ENCODE measurements at regions not wholly inside any gene's neighbourhood (a gene's known extent, or its start where the extent isn't known, plus 50 kb on each side); places are given as distances from the start of the nearest gene placed in this dataset.

DNA sequence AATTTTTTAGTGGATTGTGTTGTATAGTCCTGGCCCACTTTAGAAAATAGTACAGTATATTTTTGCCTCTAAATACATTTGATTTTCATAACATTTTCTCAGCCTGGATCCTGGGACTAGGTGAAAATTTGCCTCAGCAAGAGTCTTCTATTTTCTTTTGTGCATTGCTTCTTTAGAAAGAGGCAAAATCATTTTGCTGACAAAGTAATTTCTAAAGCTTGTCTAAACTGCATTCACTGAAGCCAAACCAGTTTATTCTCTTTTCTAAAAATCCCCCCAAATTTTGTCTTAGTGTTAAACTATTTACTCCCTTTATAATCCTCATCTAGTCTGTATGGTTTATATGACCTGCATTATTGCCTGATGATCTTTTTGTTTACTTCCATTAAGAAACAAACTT lies 326.3 kb downstream of the C4orf33 start:
- DNase-seq: no peak

DNA sequence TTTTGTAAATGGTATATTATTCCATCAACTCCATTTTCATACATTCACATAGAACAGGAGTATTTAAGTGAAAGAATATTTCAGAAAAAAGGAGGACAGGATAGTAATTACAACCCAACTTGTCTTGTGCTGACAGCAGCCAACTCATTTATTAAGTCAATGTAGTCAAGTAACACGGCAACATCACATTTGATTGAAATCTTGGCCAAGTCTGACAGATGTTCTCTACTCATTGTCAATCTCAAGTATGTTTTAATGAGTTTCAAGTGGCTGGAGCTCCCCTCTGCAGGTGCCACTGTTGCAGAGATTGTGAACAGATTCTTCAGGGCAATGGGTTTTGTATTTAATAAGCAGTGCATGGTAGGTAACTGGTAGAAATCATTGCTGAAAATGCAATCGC lies 332.5 kb downstream of the C4orf33 start:
- DNase-seq: no peak

DNA sequence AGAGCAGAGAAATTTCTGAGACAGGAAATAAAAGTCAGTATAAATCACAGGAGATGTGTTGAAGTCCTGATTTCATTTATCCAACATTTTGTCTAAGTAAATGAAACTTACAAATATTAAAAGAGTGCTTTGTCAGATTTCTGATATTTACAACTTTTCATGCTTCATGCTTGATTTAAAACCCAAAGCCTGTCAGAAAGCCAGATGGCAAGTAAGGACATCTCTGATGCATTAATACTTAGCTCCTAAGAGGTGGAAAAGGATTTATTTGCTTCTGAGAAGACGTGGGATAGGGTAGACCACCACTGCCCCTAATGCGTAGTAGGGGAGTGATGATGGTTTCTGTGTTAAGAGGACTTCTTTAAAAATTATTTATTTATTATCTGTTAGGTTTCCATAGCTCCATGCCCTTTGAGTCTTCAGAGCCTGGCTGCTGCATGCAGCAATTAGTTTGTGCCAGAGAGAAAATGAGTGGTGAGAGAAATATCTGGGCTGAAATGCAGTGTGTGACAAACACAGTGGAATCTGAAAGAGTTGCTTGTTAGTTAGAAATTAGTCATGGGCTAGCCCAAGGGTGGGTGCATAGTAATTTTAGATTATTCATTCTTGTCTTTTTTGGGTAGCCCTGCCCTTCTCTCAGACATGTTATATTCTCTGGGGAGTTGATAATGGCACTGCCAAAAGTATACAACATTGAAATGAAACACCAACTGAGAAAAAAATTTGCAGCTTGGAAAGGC lies 333.8 kb downstream of the C4orf33 start:
- DNase-seq: no peak

DNA sequence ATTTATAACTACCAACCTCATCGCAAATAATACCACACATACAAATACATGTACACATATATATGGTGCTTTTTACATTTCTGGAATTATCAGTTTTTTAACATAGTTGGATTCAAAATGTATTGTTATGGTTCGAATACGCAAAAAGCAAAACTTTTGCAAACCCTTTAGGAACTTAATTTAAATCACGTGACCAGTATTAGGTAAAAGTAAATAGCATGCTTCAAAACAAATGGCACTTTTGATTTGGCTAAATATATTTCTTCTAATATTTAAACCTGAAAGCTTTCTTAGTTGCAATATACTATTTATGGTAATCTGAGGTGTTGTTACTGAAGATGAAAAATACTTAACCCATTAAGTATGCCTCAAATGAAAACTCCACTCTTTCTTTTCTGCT lies 341.4 kb downstream of the C4orf33 start:
- DNase-seq: no peak

DNA sequence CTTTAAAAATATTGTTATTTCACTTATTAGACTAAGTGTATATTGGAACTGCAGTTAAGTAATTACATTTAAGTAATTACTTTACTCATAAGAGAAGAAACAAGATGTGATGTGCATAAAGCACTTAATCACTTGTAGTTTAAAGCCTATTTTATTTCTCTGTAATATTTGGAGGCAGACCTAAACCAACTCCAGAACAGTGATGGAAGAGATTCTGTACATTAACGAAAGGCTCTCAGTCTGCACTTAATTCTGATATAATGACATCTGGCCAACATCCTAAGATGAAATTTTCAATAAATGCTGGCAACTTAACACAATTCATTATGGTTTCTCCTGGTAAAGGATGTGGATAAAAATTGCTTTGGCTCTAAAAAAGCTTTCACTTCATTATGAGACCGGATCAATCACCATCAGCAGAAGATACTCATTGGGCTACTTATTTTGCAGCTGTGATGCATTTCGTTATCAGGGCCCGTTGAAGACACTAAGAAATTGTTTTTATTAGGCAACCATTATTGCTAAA lies 342.6 kb downstream of the C4orf33 start:
- DNase-seq: no peak

- no peak for DNase-seq
Observed at GRCh38 chr4:129446074-129446473, 350.1 kb downstream of the C4orf33 start.

- no peak for DNase-seq
Observed at GRCh38 chr4:129453524-129454200, 357.7 kb downstream of the C4orf33 start.

DNA sequence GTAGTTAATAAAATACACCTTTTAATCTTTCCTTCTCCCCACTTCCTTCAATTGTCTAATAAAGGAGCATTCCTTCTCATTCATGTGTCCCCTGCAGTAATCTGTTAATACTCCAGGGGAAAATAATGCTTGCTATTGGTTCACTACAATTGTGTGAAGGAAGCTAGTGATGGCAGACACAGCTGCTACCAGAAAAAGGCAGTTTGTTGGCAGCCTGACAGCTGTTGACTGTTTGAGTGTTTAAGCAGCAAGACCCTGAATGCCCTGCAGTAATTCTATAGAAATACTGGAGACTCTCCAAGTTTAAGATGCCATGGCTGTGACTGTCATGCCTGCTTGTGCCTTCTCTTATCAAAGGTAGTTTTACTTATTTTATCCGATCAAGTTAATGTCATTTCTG lies 359.5 kb downstream of the C4orf33 start:
- DNase-seq: no peak

DNA sequence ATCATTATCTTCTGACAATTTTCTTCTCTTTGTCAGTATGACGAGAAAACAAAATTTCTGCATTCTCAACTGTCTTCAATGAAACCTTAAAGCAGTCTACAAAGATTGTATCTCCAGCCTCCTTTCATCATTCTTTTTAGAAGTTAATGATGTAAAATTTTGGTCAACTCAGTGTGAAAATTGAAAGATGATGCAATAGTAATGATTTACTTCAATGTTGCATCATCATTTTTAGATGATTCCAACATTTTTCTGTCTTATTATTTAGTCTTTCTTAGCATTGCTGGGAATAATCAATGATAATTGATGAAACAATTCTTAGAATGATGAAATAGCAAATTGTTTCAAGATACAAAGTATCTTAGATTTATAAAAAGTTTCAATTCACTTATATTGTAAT lies 372.7 kb downstream of the C4orf33 start:
- DNase-seq: no peak

DNA sequence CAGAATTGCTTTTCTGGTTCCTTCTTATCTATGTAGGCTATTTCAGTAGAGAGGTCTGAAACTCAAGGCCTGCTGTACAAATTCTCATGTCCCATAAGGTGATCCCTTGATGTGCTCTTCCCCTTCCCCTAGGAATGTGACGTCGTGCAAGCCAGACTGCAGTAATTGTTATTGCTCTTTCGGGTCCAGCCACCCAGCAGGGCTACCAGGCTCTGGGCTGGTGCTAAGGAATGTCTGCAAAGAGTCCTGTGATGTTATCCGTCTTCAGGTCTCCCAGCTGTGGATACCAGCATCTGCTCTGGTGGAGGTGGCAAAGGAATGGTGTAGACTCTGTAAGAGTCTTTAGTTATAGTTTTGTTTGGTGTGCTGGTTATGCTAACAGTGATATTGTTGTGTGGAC lies 378.7 kb downstream of the C4orf33 start:
- DNase-seq: no peak

DNA sequence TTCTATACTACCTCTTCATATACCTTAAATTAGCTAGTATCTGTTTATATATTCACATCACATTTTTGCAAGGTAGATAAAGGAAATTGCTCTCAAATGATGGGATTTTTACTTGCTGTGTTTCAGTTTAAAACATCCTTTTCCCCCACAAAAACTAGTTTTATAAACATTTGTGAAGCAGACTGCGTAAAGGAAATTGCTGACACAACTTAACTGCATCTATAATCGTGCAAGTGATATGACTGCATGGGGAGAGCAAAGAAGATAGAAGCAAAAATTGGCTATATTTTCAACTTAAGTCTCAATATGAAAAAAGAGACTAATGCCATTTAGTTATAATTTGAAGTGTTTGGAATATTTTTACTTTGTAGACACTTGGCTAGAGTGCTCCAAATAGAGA lies 385.2 kb downstream of the C4orf33 start:
- DNase-seq: no peak

DNA sequence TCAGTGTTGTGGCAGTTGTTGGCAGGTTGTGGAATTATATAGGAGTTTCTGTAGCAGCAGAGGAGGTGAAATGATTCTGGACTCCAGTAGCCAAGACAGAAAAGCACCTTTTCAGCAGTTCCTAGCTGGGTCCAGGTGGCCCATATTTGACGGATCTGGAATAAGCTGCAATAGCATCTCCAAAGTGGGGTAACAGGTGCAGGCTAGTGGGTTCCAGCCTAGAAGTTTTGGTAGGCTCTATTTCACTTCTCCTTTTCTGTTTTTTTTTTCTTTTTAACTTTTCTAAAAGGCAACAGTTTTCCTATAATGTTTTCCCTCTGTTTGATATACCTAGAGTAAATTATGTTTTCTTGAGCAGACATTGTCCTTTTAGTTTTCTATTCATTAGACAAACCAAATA lies 392.5 kb downstream of the C4orf33 start:
- no peak for DNase-seq

GRCh38 chr4:129490516-129490915 lies 394.6 kb downstream of the C4orf33 start:
- DNase-seq: no peak

DNA sequence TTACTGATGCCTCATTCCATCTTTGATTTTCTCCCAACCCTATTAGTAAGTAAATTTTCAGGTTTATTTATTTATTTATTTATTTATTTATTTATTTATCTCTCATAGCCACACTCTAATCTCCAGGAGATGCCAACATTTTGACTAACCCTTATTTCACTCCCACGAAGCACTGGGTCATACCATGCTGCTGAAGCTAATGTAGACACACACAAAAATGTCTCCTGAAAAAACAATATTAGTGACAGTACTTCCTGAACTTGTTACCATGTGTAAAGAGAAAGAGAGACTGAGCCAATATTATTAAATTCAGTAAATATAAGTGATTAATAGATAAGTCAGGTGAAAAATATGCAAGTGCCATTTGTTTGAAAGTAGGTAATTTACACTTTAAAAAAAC lies 402.7 kb downstream of the C4orf33 start:
- DNase-seq: no peak

DNA sequence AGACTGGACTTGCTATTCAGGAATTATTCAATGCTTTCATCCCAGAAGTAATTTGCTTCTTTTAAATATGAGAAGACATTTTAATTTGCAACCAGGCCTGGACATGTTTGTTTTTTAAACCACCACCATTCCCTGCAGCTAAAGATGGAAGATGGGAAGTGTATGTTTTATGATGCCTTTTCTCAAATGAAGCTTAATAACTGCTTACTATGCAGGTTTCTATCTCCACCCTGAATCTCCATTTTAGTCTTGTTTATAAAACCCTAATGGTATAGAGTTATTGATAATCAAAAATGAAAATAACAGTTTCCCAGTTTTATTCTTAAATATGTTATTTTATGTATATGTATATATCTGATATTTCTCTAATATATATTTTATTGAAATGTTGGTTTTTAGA lies 418.9 kb downstream of the C4orf33 start:
- no peak for DNase-seq

GRCh38 chr4:129515356-129515755 lies 419.4 kb downstream of the C4orf33 start:
- DNase-seq: no peak

GRCh38 chr4:129526812-129527211 lies 430.9 kb downstream of the C4orf33 start:
- DNase-seq: no peak

- DNase-seq: no peak
Observed at GRCh38 chr4:129531253-129531652, 435.3 kb downstream of the C4orf33 start.

- no peak for DNase-seq
Observed at GRCh38 chr4:129532573-129532972, 436.6 kb downstream of the C4orf33 start.

GRCh38 chr4:129543299-129543698 lies 447.3 kb downstream of the C4orf33 start:
- no peak for DNase-seq

GRCh38 chr4:129545599-129546278 lies 449.8 kb downstream of the C4orf33 start:
- DNase-seq: no peak

GRCh38 chr4:129546531-129546930 lies 450.6 kb downstream of the C4orf33 start:
- no peak for DNase-seq

GRCh38 chr4:129550281-129550785 lies 454.4 kb downstream of the C4orf33 start:
- DNase-seq: no peak

- DNase-seq: no peak
Observed at GRCh38 chr4:129561280-129561679, 465.3 kb downstream of the C4orf33 start.

All from activated gamma-delta T cell (primary cell).